ENCODE measurements at regions not wholly inside any gene's neighbourhood (a gene's known extent, or its start where the extent isn't known, plus 50 kb on each side); places are given as distances from the start of the nearest gene placed in this dataset.

DNA sequence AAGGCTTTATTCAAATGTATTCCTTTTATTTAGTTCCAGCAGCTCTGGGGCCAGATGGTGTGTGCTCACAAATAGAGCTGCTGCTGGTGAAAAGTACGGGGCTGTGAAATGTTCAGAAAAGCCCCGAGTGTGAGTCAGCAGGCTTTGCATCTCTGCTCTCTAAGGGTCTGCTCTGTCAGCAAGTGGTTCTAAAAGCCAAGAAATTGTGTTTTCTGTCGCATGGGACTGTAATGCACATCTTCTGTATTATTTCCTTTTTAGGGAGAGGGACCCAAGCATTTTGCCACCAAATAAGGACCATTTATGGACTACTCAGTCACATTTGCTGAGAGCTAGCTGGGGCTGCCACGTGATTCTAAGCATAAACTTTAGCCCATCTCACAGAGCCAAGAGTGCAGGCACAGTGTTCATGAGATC is 82.9 kb upstream of the NHS start:
- no peak overlapping the region for H2AK5ac ChIP-seq (ENCODE audit: low read depth, low read length)
- 0% methylated on average over 1 of the region's 4 CpGs; no CpG with 5 or more reads in 1 of the 2 experiments for WGBS, 2 experiments (ENCODE audit: extremely low coverage in 2 of 2, insufficient read length in 1 of 2)
- H3K79me1 ChIP-seq (ENCODE audit: low read depth in 1 of 2, low read length in 2 of 2): no peaks in the 10 kb centered on the region
- H2BK5ac ChIP-seq (ENCODE audit: low read depth, low read length, poor library complexity, severe bottlenecking): no peak overlapping the region
- no peaks in the 10 kb centered on the region for H3K9me3 ChIP-seq (ENCODE audit: control insufficient read depth, insufficient read depth, low read length)
- intact Hi-C loops (cut with micrococcal nuclease): no loop called here
- H4K91ac ChIP-seq (ENCODE audit: insufficient read depth, low read depth, low read length): no peak overlapping the region
- H3K4me1 ChIP-seq (ENCODE audit: control insufficient read depth, insufficient read depth, low read length): no peaks in the 10 kb centered on the region
- no peaks in the 10 kb centered on the region for H4K20me1 ChIP-seq (ENCODE audit: insufficient read depth, low read length)
- ChIA-PET POLR2A (ENCODE audit: unreplicated experiment) (no interaction called here), CTCF (no interaction called here)
- no peak overlapping the region for H3K4ac ChIP-seq (ENCODE audit: low read depth, low read length)
- H3K27me3 ChIP-seq (ENCODE audit: control insufficient read depth, insufficient read depth, low read length): peaks cover 3% of the 10 kb centered on the region
- no peak overlapping the region for H3K4me2 ChIP-seq (ENCODE audit: low read depth, low read length)
- dilution Hi-C loops (cut with HindIII; ENCODE audit: low sequenced_read_pairs, unreplicated experiment): no loop called here
- no peak overlapping the region for H3K23ac ChIP-seq (ENCODE audit: low read depth, low read length)
- ATAC-seq (ENCODE audit: low read depth) (no peak), DNase-seq (no peak)
- H2AFZ ChIP-seq (replicated peaks; ENCODE audit: low read length, poor library complexity): no peak overlapping the region
- H3K18ac ChIP-seq (ENCODE audit: low read depth, low read length): no peak overlapping the region
- H4K5ac ChIP-seq (ENCODE audit: low read depth, low read length): no peak overlapping the region
- H3K9ac ChIP-seq (ENCODE audit: low read depth, low read length): no peak overlapping the region
- no peak overlapping the region for H3K56ac ChIP-seq (ENCODE audit: extremely low read depth, insufficient read depth, low read length)
- H3K4me3 ChIP-seq (ENCODE audit: insufficient read depth, low read depth, low read length): no peak overlapping the region
- H3K27ac ChIP-seq (ENCODE audit: insufficient read depth, low read length): no peak overlapping the region
- no peaks in the 10 kb centered on the region for H3K36me3 ChIP-seq (ENCODE audit: control insufficient read depth, insufficient read depth, low read length)
- no peak overlapping the region for H2BK15ac ChIP-seq (ENCODE audit: low read depth, low read length)
- no peak overlapping the region for H2BK120ac ChIP-seq (ENCODE audit: low read depth, low read length)
- in situ Hi-C loops (cut with MboI; ENCODE audit: low sequenced_read_pairs): no loop called here
- no peak overlapping the region for H2AK9ac ChIP-seq (replicated peaks; ENCODE audit: low read depth, low read length, poor library complexity)
- no peak overlapping the region for H3K14ac ChIP-seq (replicated peaks; ENCODE audit: low read depth, low read length)
- TF ChIP-seq NFE2L2 (IDR thresholded peaks at IDR 0.05; ENCODE audit: low read depth, low read length) (no peak), SMC3 (IDR thresholded peaks at IDR 0.05; ENCODE audit: low read depth, low read length) (no peak), MAFK (IDR thresholded peaks at IDR 0.05; ENCODE audit: low read depth, low read length) (no peak), RCOR1 (IDR thresholded peaks at IDR 0.05; ENCODE audit: insufficient replicate concordance, low read length) (no peak), RFX5 (IDR thresholded peaks at IDR 0.05; ENCODE audit: low read depth, low read length) (no peak), BHLHE40 (IDR thresholded peaks at IDR 0.05; ENCODE audit: low read depth, low read length) (no peak), FOS (IDR thresholded peaks at IDR 0.05; ENCODE audit: low read depth, low read length) (no peak), MAZ (IDR thresholded peaks at IDR 0.05; ENCODE audit: borderline replicate concordance, low read depth, low read length) (no peak), CHD1 (IDR thresholded peaks at IDR 0.05; ENCODE audit: low read depth, low read length) (no peak)
- TF ChIP-seq, protein P1, sequence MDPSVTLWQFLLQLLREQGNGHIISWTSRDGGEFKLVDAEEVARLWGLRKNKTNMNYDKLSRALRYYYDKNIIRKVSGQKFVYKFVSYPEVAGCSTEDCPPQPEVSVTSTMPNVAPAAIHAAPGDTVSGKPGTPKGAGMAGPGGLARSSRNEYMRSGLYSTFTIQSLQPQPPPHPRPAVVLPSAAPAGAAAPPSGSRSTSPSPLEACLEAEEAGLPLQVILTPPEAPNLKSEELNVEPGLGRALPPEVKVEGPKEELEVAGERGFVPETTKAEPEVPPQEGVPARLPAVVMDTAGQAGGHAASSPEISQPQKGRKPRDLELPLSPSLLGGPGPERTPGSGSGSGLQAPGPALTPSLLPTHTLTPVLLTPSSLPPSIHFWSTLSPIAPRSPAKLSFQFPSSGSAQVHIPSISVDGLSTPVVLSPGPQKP (IDR thresholded peaks at IDR 0.05; ENCODE audit: borderline replicate concordance, low read depth, low read length): no peak
- TF ChIP-seq, protein P2, sequence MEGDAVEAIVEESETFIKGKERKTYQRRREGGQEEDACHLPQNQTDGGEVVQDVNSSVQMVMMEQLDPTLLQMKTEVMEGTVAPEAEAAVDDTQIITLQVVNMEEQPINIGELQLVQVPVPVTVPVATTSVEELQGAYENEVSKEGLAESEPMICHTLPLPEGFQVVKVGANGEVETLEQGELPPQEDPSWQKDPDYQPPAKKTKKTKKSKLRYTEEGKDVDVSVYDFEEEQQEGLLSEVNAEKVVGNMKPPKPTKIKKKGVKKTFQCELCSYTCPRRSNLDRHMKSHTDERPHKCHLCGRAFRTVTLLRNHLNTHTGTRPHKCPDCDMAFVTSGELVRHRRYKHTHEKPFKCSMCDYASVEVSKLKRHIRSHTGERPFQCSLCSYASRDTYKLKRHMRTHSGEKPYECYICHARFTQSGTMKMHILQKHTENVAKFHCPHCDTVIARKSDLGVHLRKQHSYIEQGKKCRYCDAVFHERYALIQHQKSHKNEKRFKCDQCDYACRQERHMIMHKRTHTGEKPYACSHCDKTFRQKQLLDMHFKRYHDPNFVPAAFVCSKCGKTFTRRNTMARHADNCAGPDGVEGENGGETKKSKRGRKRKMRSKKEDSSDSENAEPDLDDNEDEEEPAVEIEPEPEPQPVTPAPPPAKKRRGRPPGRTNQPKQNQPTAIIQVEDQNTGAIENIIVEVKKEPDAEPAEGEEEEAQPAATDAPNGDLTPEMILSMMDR (conservative IDR thresholded peaks at IDR 0.05; ENCODE audit: low read depth, low read length): no peak
- H3K9me1 ChIP-seq (ENCODE audit: insufficient read depth, low read length): no peaks in the 10 kb centered on the region
- no TSS peak for BruUV-seq (replicated peaks)
- no peak overlapping the region for H2BK20ac ChIP-seq (ENCODE audit: low read depth, low read length)
- H4K8ac ChIP-seq (ENCODE audit: low read depth in 2 of 2, low read length in 2 of 2): no peak overlapping the region
